GM12878 (cell line): ENCODE measurements at regions not wholly inside any gene's neighbourhood (a gene's known extent, or its start where the extent isn't known, plus 50 kb on each side); places are given as distances from the start of the nearest gene placed in this dataset.

Source experiments
- ATAC-seq: fragments of 200-7000 bp; cut with Tn5 transposase; 3 replicates; pipeline ENCODE4 v1.9.1; 2020; ENCODE audit warnings: mild to moderate bottlenecking, moderate library complexity
- BruUV-seq: library from RNA; stranded (reverse); fragments of 400-500 nt; replicated peaks from 2 replicates; lab custom pipeline; 2021; lab: Mats Ljungman, UMichigan
- CTCF ChIA-PET: fragments of 300-600 bp; sonication (Branson Sonifier 250); formaldehyde crosslinking; extraction: SDS; loops from one replicate; lab custom pipeline; 2021; ENCODE audit warnings: inconsistent platforms; lab: Yijun Ruan, JAX
- POLR2A ChIA-PET: fragments of 350-600 bp; formaldehyde crosslinking; extraction: SDS; loops from one replicate; lab custom pipeline; 2021; ENCODE audit warnings: inconsistent platforms; lab: Charles Lee
- RAD21 ChIA-PET: fragments of 300-600 bp; sonication (Branson Sonifier 250); formaldehyde crosslinking; loops from one replicate; lab custom pipeline; 2023; ENCODE audit warnings: antibody characterized with exemption; ENCODE audit not compliant: unreplicated experiment; lab: Charles Lee
- SMC1A ChIA-PET: fragments of 300-600 bp; sonication (Branson Sonifier 250); formaldehyde crosslinking; loops from one replicate; lab custom pipeline; 2023; ENCODE audit not compliant: unreplicated experiment, uncharacterized antibody; lab: Charles Lee
- DNase-seq: peaks from one replicate; pipeline ENCODE4 v3.0.0-alpha.2; 2011; ENCODE audit warnings: low read depth, low spot score
- FAIRE-seq: peaks from 3 replicates; lab custom pipeline; 2011; peaks lifted over from hg19 to GRCh38; lab: Jason Lieb, UNC
- H2AFZ ChIP-seq: 2 replicates; pipeline ENCODE4 v1.6.0; 2011; ENCODE audit warnings: low read depth, low read length, control low read depth; ENCODE audit not compliant: control insufficient read depth
- H3K27ac ChIP-seq: 2 replicates; pipeline ENCODE4 v1.5.1; 2011; ENCODE audit warnings: control low read depth; ENCODE audit not compliant: control insufficient read depth, insufficient read depth
- H3K27me3 ChIP-seq, 2 experiments: replicated peaks in 1 of 2; 2 replicates each; pipeline versions ENCODE4 v1.6.0 to v1.6.1; 2011; ENCODE audit warnings: low read length in 1 of 2; ENCODE audit not compliant: control insufficient read depth in 2 of 2, insufficient read depth in 2 of 2
- H3K36me3 ChIP-seq, 2 experiments: 2 replicates each; pipeline ENCODE4 v1.5.1; 2011; ENCODE audit warnings: low read length in 1 of 2; ENCODE audit not compliant: control insufficient read depth in 2 of 2, insufficient read depth in 2 of 2
- H3K4me1 ChIP-seq: 2 replicates; pipeline ENCODE4 v1.6.1; 2011; ENCODE audit warnings: mild to moderate bottlenecking, low read length, moderate library complexity, mixed read lengths; ENCODE audit not compliant: control insufficient read depth, insufficient read depth
- H3K4me2 ChIP-seq: 2 replicates; pipeline ENCODE4 v1.6.0; 2011; ENCODE audit warnings: control low read depth; ENCODE audit not compliant: control insufficient read depth, insufficient read depth
- H3K4me3 ChIP-seq: fragments of 200-600 bp; sonication (generic); 2 replicates; pipeline ENCODE4 v1.5.1; 2016
- H3K79me2 ChIP-seq: 2 replicates; pipeline ENCODE4 v1.6.0; 2011; ENCODE audit warnings: low read length; ENCODE audit not compliant: control insufficient read depth, insufficient read depth
- H3K9ac ChIP-seq: 2 replicates; pipeline ENCODE4 v1.8.0; 2011; ENCODE audit warnings: low read length, control low read depth, mixed read lengths; ENCODE audit not compliant: control insufficient read depth, insufficient read depth
- H3K9me3 ChIP-seq: replicated peaks from 3 replicates; pipeline ENCODE4 v1.5.1; 2011; ENCODE audit warnings: mild to moderate bottlenecking, low read length; ENCODE audit not compliant: control insufficient read depth, insufficient read depth
- H4K20me1 ChIP-seq: 2 replicates; pipeline ENCODE4 v1.6.0; 2011; ENCODE audit not compliant: control insufficient read depth, insufficient read depth
- ATF7 ChIP-seq: fragments of 450-650 bp; IDR thresholded peaks from 2 replicates; pipeline ENCODE4 v1.6.1; 2016; ENCODE audit warnings: low read depth, mild to moderate bottlenecking
- BHLHE40 ChIP-seq, 2 experiments: fragments of 450-650 bp in 1 of 2; IDR thresholded peaks; 2 replicates each; pipeline ENCODE4 v1.6.1; 2011 to 2017; ENCODE audit warnings: low read depth in 2 of 2, borderline replicate concordance in 1 of 2, improper control_type of control experiment in 1 of 2, low read length in 1 of 2, mild to moderate bottlenecking in 1 of 2
- CHD1 ChIP-seq: IDR thresholded peaks from 2 replicates; pipeline ENCODE4 v1.6.1; 2012; ENCODE audit warnings: low read depth, low read length, improper control_type of control experiment
- E2F4 ChIP-seq: IDR thresholded peaks from 2 replicates; pipeline ENCODE4 v1.6.1; 2012; ENCODE audit warnings: low read depth, low read length, improper control_type of control experiment
- FOXM1 ChIP-seq: IDR thresholded peaks from 2 replicates; pipeline ENCODE4 v1.6.1; 2012; ENCODE audit warnings: low read depth, mild to moderate bottlenecking, inconsistent platforms, low read length, moderate library complexity
- HDAC2 ChIP-seq: fragments of 200-600 bp; sonication (generic); IDR thresholded peaks from 2 replicates; pipeline ENCODE4 v1.6.1; 2017
- JUND ChIP-seq: IDR thresholded peaks from 2 replicates; pipeline ENCODE4 v1.6.1; 2012; ENCODE audit warnings: low read depth, mild to moderate bottlenecking, low read length, improper control_type of control experiment, moderate library complexity
- MAX ChIP-seq: IDR thresholded peaks from 2 replicates; pipeline ENCODE4 v1.6.1; 2012; ENCODE audit warnings: low read depth, low read length, improper control_type of control experiment
- MTA2 ChIP-seq: fragments of 450-650 bp; IDR thresholded peaks from 2 replicates; pipeline ENCODE4 v1.6.1; 2016; ENCODE audit warnings: low read depth, mild to moderate bottlenecking, moderate library complexity
- NR2F1 ChIP-seq: fragments of 450-650 bp; conservative IDR thresholded peaks from 2 replicates; pipeline ENCODE4 v1.6.1; 2017; ENCODE audit warnings: mild to moderate bottlenecking
- SIX5 ChIP-seq: IDR thresholded peaks from 2 replicates; pipeline ENCODE4 v1.6.1; 2011; ENCODE audit warnings: mild to moderate bottlenecking, low read depth, low read length, moderate library complexity; ENCODE audit not compliant: severe bottlenecking
- SRF ChIP-seq, 2 experiments: IDR thresholded peaks; 2 replicates each; pipeline ENCODE4 v1.6.1; 2011; ENCODE audit warnings: low read depth in 2 of 2, low read length in 2 of 2, mild to moderate bottlenecking in 1 of 2, moderate library complexity in 1 of 2
- WRNIP1 ChIP-seq: IDR thresholded peaks from 2 replicates; pipeline ENCODE4 v1.6.1; 2011; ENCODE audit warnings: low read depth, low read length, improper control_type of control experiment, borderline replicate concordance
- ZNF274 ChIP-seq: IDR thresholded peaks from one replicate; pipeline ENCODE4 v1.8.0; 2011; ENCODE audit not compliant: insufficient read length, insufficient read depth
- WGBS: methylation state at CpG from one replicate; pipeline ENCODE4 v1.1.6; 2016; ENCODE audit warnings: low lambda C conversion rate; ENCODE audit not compliant: insufficient replicate concordance, insufficient coverage; ENCODE audit errors: missing lambda C conversion rate; 5-methylcytosine and 5-hydroxymethylcytosine counted together
- in situ Hi-C: fragments of 300-500 bp; cut with MboI; formaldehyde crosslinking; loops from 9 replicates; pipeline ENCODE4 v1.14.3; 2018; ENCODE audit warnings: mixed read lengths
- intact Hi-C: fragments of 100-400 bp; cut with micrococcal nuclease; formaldehyde crosslinking; loops from one replicate; pipeline ENCODE4 v1.14.2; 2022; ENCODE audit not compliant: unreplicated experiment

GRCh38 chr2:228853151-228853550 lies 417.9 kb downstream of the PID1 start:
- no peaks in the 10 kb centered on the region for H3K9me3 ChIP-seq
- ChIA-PET RAD21 (no interaction called here), CTCF (interaction anchor here (0.7 kb wide), 1 partner anchor 962 kb away, joined by 3 read pairs; no protein-coding TSS in a partner anchor), SMC1A (interaction anchor here (0.6 kb wide), 1 partner anchor 551 kb away, joined by 3 read pairs; no protein-coding TSS in a partner anchor), POLR2A (no interaction called here)
- no peak overlapping the region for H3K4me3 ChIP-seq
- 46% methylated on average over 7 of the region's 7 CpGs for WGBS
- intact Hi-C loops (no loop called here), in situ Hi-C loops (no loop called here)
- no peaks in the 10 kb centered on the region for H3K27me3 ChIP-seq
- ATAC-seq (no peak), FAIRE-seq (no peak), DNase-seq (no peak)
- no peaks in the 10 kb centered on the region for H4K20me1 ChIP-seq
- no peak overlapping the region for H2AFZ ChIP-seq
- TF ChIP-seq NR2F1 (no peak), ATF7 (no peak), WRNIP1 (no peak), ZNF274 (no peak), E2F4 (no peak), HDAC2 (no peak), SRF (IDR thresholded peaks at IDR 0.05; ENCODE audit: low read depth in 2 of 2, low read length in 2 of 2) (no peak), JUND (no peak), MAX (no peak), FOXM1 (no peak), MTA2 (no peak), BHLHE40 (IDR thresholded peaks at IDR 0.05; ENCODE audit: borderline replicate concordance in 1 of 2, low read depth in 2 of 2, low read length in 1 of 2) (no peak), CHD1 (no peak), SIX5 (no peak)
- no peak overlapping the region for H3K4me2 ChIP-seq
- H3K9ac ChIP-seq, result no peak overlapping the region
- H3K36me3 ChIP-seq, result no peaks in the 10 kb centered on the region
- H3K79me2 ChIP-seq, result no peaks in the 10 kb centered on the region
- BruUV-seq, result no TSS peak
- H3K4me1 ChIP-seq, result no peaks in the 10 kb centered on the region
- H3K27ac ChIP-seq, result no peak overlapping the region
